ENCODE measurements at regions not wholly inside any gene's neighbourhood (a gene's known extent, or its start where the extent isn't known, plus 50 kb on each side); places are given as distances from the start of the nearest gene placed in this dataset.

- Histone ChIP-seq H3K36me3 (replicated peaks; ENCODE audit: low read depth, low read length) (no peaks in the 10 kb centered on the region), H3K27me3 (ENCODE audit: low read depth, low read length) (no peaks in the 10 kb centered on the region), H4K20me1 (ENCODE audit: insufficient read depth, low read length) (no peaks in the 10 kb centered on the region), H3K79me2 (ENCODE audit: low read length) (no peaks in the 10 kb centered on the region), H3K4me1 (ENCODE audit: low read length) (peaks cover 35% of the 10 kb centered on the region), H3K4me2 (ENCODE audit: low read length) (no peak overlapping the region), H3K4me3 (ENCODE audit: low read length) (no peak overlapping the region), H3K27ac (ENCODE audit: low read length) (no peak overlapping the region), H2AFZ (ENCODE audit: low read depth, low read length) (no peak overlapping the region), H3K9me3 (ENCODE audit: insufficient read depth, low read length) (no peaks in the 10 kb centered on the region), H3K9ac (ENCODE audit: low read length) (no peak overlapping the region)
- TF ChIP-seq CTCF (IDR thresholded peaks at IDR 0.05; ENCODE audit: low read depth, low read length) (no peak), EZH2phosphoT487 (IDR thresholded peaks at IDR 0.05; ENCODE audit: low read depth) (no peak)
These were observed 174.8 kb upstream of the FAM20A start for GRCh38 chr17:68775969-68776368.

- no peaks in the 10 kb centered on the region for H3K27me3 ChIP-seq (ENCODE audit: low read depth, low read length)
- peak overlapping the region; percentile 98; the same call in 1 of the 2 replicates for H2AFZ ChIP-seq (ENCODE audit: low read depth, low read length)
- H3K4me2 ChIP-seq (ENCODE audit: low read length): peak overlapping the region; percentile 83
- H4K20me1 ChIP-seq (ENCODE audit: insufficient read depth, low read length): no peaks in the 10 kb centered on the region
- peaks cover 35% of the 10 kb centered on the region for H3K4me1 ChIP-seq (ENCODE audit: low read length)
- no peaks in the 10 kb centered on the region for H3K36me3 ChIP-seq (replicated peaks; ENCODE audit: low read depth, low read length)
- H3K27ac ChIP-seq (ENCODE audit: low read length): no peak overlapping the region
- H3K9me3 ChIP-seq (ENCODE audit: insufficient read depth, low read length): no peaks in the 10 kb centered on the region
- H3K4me3 ChIP-seq (ENCODE audit: low read length): no peak overlapping the region
- no peaks in the 10 kb centered on the region for H3K79me2 ChIP-seq (ENCODE audit: low read length)
- TF ChIP-seq EZH2phosphoT487 (IDR thresholded peaks at IDR 0.05; ENCODE audit: low read depth) (no peak), CTCF (IDR thresholded peaks at IDR 0.05; ENCODE audit: low read depth, low read length) (no peak)
- H3K9ac ChIP-seq (ENCODE audit: low read length): peak overlapping the region; percentile 64; the same call in 1 of the 2 replicates
These were observed 174.2 kb upstream of the FAM20A start for GRCh38 chr17:68775318-68775717.

DNA sequence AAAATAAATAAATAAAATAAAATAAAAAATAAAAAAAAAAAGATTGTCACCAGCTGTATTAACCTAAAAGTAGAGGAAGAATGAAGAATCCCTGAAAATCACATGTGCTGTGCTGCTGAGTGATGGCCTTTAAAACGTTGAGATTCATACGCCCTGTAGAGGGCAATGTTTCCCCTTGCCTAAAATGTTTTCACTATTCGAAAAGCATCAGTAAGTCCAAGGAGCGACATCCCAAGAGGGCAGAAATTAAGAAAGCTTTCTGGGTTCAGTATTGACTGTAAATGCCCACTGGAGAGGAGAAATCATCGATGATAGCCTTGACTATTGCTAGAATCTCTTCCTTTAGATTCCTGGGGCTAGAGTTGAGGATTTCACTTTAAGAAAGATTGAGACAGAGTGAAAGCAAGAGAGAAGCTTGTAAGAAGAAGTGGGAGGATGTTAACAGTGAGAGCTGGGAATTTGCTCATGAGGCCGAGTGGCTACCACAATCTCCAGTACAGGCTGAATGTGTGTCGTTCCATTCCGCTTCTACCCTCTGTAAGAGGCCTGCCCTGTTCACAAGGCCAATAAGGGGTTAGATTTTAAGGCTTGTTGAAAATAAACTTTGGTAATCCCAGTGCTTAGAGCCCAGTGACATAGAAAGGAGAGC lies 170.8 kb upstream of the FAM20A start:
- Histone ChIP-seq H3K79me2 (ENCODE audit: low read length) (no peaks in the 10 kb centered on the region), H2AFZ (ENCODE audit: low read depth, low read length) (peak overlapping the region; percentile 99), H3K4me3 (ENCODE audit: low read length) (peak overlapping the region; percentile 77), H3K27me3 (ENCODE audit: low read depth, low read length) (no peaks in the 10 kb centered on the region), H3K4me2 (ENCODE audit: low read length) (peak overlapping the region; percentile 96), H3K9me3 (ENCODE audit: insufficient read depth, low read length) (no peaks in the 10 kb centered on the region), H3K9ac (ENCODE audit: low read length) (peak overlapping the region; percentile 44), H4K20me1 (ENCODE audit: insufficient read depth, low read length) (no peaks in the 10 kb centered on the region), H3K36me3 (replicated peaks; ENCODE audit: low read depth, low read length) (no peaks in the 10 kb centered on the region), H3K27ac (ENCODE audit: low read length) (no peak overlapping the region), H3K4me1 (ENCODE audit: low read length) (peaks cover 22% of the 10 kb centered on the region)
- peak; percentile 72 for TF ChIP-seq CTCF (IDR thresholded peaks at IDR 0.05; ENCODE audit: low read depth, low read length)
- TF ChIP-seq EZH2phosphoT487 (IDR thresholded peaks at IDR 0.05; ENCODE audit: low read depth): no peak

DNA sequence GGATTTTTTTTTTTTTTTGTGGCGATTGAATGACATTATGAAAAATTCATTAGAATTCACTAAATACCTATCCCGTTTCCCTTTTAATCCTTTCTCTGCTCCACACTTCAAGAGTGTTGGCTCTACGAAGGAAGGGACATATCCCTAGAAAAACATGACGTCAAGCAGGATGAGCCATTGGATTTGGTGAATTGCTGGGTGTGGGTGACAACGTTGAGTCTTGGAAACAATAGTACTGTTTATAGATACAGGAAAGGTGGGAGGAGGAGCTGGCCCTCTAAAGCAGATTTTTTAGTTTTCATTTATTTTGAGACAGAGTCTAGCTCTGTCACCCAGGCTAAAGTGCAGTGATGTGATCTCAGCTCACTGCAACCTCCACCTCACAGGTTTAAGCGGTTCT lies 167.6 kb upstream of the FAM20A start:
- no peaks in the 10 kb centered on the region for H4K20me1 ChIP-seq (ENCODE audit: insufficient read depth, low read length)
- no peaks in the 10 kb centered on the region for H3K36me3 ChIP-seq (replicated peaks; ENCODE audit: low read depth, low read length)
- no peak overlapping the region for H3K4me2 ChIP-seq (ENCODE audit: low read length)
- H3K27ac ChIP-seq (ENCODE audit: low read length): no peak overlapping the region
- H2AFZ ChIP-seq (ENCODE audit: low read depth, low read length): no peak overlapping the region
- no peak overlapping the region for H3K9ac ChIP-seq (ENCODE audit: low read length)
- no peak overlapping the region for H3K4me3 ChIP-seq (ENCODE audit: low read length)
- H3K27me3 ChIP-seq (ENCODE audit: low read depth, low read length): no peaks in the 10 kb centered on the region
- H3K4me1 ChIP-seq (ENCODE audit: low read length): peaks cover 11% of the 10 kb centered on the region
- no peaks in the 10 kb centered on the region for H3K79me2 ChIP-seq (ENCODE audit: low read length)
- no peak for TF ChIP-seq EZH2phosphoT487 (IDR thresholded peaks at IDR 0.05; ENCODE audit: low read depth)
- no peak for TF ChIP-seq CTCF (IDR thresholded peaks at IDR 0.05; ENCODE audit: low read depth, low read length)
- no peaks in the 10 kb centered on the region for H3K9me3 ChIP-seq (ENCODE audit: insufficient read depth, low read length)

Measured in OCI-LY3 (cell line).